ENCODE measurements at regions not wholly inside any gene's neighbourhood (a gene's known extent, or its start where the extent isn't known, plus 50 kb on each side); places are given as distances from the start of the nearest gene placed in this dataset.

DNA sequence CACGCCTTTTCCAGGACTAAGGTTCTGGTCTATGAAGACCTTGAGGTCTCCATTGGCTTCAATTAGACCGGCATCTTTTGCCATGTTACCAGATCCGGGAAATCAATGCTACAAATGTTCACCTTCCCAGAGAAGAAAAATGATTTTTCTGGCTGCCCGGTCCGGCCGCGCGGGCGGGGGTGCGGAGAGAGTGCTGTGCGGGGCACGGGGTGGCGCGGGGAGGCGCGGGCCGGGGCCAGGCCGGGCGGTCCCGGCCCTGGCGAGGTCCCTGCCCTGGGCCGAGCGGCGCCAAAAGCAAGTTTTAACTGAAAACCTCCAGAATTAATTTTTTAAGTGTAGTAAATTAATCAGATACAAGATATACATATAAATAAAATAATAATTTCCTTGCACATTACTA lies 128.2 kb downstream of the MINAR1 start:
- H3K4me2 ChIP-seq, result no peak overlapping the region
- no peaks in the 10 kb centered on the region for H3F3A ChIP-seq (replicated peaks; ENCODE audit: insufficient read depth)
- no peak overlapping the region for H3K27ac ChIP-seq (ENCODE audit: low read depth in 2 of 2, low read length in 1 of 2)
- no peaks in the 10 kb centered on the region for H4K20me1 ChIP-seq (ENCODE audit: insufficient read depth)
- no peaks in the 10 kb centered on the region for H3K27me3 ChIP-seq (ENCODE audit: insufficient read depth)
- ChIA-PET CTCF (interaction anchor here (0.6 kb wide), 1 partner anchor 76 kb away, joined by 4 read pairs; no protein-coding TSS in a partner anchor), POLR2A (no interaction called here)
- H3K4me3 ChIP-seq (ENCODE audit: low read depth in 2 of 2, low read length in 1 of 2), result no peak overlapping the region
- no peak overlapping the region for H2AFZ ChIP-seq (ENCODE audit: low read depth)
- H3K9me3 ChIP-seq, result no peaks in the 10 kb centered on the region; the same call in 1 of the 2 replicates
- DNase-seq, result no peak
- whole genome bisulfite sequencing (ENCODE audit: low lambda C conversion rate), result 69% methylated on average over 24 of the region's 24 CpGs
- no peaks in the 10 kb centered on the region for H3K9me2 ChIP-seq
- no peaks in the 10 kb centered on the region for H3K79me2 ChIP-seq (ENCODE audit: insufficient read depth)
- H3K4me1 ChIP-seq (ENCODE audit: control insufficient read depth in 1 of 2, insufficient read depth in 2 of 2, low read depth in 1 of 2, low read length in 1 of 2), result no peaks in the 10 kb centered on the region
- no peak overlapping the region for H3K9ac ChIP-seq
- no peak for TF ChIP-seq MEF2A (IDR thresholded peaks at IDR 0.05; ENCODE audit: borderline replicate concordance, low read depth)
- no peak for TF ChIP-seq RFX5 (IDR thresholded peaks at IDR 0.05; ENCODE audit: low read length)
- TF ChIP-seq TEAD4 (IDR thresholded peaks at IDR 0.05; ENCODE audit: borderline replicate concordance, insufficient read depth), result no peak
- TF ChIP-seq TCF12 (IDR thresholded peaks at IDR 0.05), result no peak
- no peak for TF ChIP-seq FOXJ3 (CRISPR knock-in tag; IDR thresholded peaks at IDR 0.05)
- TF ChIP-seq, protein P1, sequence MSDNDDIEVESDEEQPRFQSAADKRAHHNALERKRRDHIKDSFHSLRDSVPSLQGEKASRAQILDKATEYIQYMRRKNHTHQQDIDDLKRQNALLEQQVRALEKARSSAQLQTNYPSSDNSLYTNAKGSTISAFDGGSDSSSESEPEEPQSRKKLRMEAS (IDR thresholded peaks at IDR 0.05; ENCODE audit: low read depth), result no peak
- TF ChIP-seq JUND (IDR thresholded peaks at IDR 0.05), result no peak
- TF ChIP-seq GATA2 (CRISPR knock-in tag; IDR thresholded peaks at IDR 0.05), result no peak
- TF ChIP-seq PBX3 (IDR thresholded peaks at IDR 0.05), result no peak
- TF ChIP-seq GABPA (IDR thresholded peaks at IDR 0.05; ENCODE audit: low read depth), result no peak
- TF ChIP-seq RAD21 (IDR thresholded peaks at IDR 0.05; ENCODE audit: low read length), result no peak
- TF ChIP-seq, protein P2, sequence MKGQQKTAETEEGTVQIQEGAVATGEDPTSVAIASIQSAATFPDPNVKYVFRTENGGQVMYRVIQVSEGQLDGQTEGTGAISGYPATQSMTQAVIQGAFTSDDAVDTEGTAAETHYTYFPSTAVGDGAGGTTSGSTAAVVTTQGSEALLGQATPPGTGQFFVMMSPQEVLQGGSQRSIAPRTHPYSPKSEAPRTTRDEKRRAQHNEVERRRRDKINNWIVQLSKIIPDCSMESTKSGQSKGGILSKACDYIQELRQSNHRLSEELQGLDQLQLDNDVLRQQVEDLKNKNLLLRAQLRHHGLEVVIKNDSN (IDR thresholded peaks at IDR 0.05; ENCODE audit: borderline replicate concordance, low read depth), result no peak
- TF ChIP-seq EZH2phosphoT487 (IDR thresholded peaks at IDR 0.05; ENCODE audit: borderline replicate concordance, low read depth), result no peak
- no peak for TF ChIP-seq NFIC (IDR thresholded peaks at IDR 0.05; ENCODE audit: borderline replicate concordance)
- TF ChIP-seq, protein P3, sequence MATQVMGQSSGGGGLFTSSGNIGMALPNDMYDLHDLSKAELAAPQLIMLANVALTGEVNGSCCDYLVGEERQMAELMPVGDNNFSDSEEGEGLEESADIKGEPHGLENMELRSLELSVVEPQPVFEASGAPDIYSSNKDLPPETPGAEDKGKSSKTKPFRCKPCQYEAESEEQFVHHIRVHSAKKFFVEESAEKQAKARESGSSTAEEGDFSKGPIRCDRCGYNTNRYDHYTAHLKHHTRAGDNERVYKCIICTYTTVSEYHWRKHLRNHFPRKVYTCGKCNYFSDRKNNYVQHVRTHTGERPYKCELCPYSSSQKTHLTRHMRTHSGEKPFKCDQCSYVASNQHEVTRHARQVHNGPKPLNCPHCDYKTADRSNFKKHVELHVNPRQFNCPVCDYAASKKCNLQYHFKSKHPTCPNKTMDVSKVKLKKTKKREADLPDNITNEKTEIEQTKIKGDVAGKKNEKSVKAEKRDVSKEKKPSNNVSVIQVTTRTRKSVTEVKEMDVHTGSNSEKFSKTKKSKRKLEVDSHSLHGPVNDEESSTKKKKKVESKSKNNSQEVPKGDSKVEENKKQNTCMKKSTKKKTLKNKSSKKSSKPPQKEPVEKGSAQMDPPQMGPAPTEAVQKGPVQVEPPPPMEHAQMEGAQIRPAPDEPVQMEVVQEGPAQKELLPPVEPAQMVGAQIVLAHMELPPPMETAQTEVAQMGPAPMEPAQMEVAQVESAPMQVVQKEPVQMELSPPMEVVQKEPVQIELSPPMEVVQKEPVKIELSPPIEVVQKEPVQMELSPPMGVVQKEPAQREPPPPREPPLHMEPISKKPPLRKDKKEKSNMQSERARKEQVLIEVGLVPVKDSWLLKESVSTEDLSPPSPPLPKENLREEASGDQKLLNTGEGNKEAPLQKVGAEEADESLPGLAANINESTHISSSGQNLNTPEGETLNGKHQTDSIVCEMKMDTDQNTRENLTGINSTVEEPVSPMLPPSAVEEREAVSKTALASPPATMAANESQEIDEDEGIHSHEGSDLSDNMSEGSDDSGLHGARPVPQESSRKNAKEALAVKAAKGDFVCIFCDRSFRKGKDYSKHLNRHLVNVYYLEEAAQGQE (IDR thresholded peaks at IDR 0.05; ENCODE audit: low read depth, low read length), result no peak
- no peaks in the 10 kb centered on the region for H3K36me3 ChIP-seq (replicated peaks in 1 of 2; ENCODE audit: control insufficient read depth in 1 of 2, insufficient read depth in 2 of 2, low read length in 1 of 2)
